ENCODE measurements at regions not wholly inside any gene's neighbourhood (a gene's known extent, or its start where the extent isn't known, plus 50 kb on each side); places are given as distances from the start of the nearest gene placed in this dataset.
"Not testable (repeated sequence)": the region's sequence is repeated elsewhere in the genome, so short reads cannot be mapped to it uniquely, and the experiment has no call there.

- no peak for DNase-seq
These were observed 540.9 kb upstream of the SGCD start for GRCh38 chr5:155786108-155786507.

GRCh38 chr5:155792873-155793272 lies 534.1 kb upstream of the SGCD start:
- no peak for DNase-seq

DNA sequence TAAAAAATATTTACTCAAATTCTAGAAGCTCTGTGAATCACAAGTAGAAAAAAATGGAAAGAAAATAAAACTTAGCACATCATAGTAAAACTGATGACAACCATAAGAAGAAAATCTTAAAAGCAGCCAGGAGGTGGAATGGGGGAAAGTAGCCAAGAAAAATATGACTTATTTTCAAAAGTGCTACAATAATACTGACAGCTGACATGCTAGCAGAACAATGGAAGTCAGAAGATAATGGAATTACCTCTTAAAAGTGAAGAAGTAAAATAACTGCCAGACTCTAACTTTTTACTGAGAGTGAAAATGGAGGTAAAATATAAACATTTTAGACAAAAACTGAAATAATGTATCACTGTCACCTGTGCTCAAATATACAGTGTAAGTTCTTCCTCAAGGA lies 532.2 kb upstream of the SGCD start:
- DNase-seq, result peak; percentile 9

- no peak for DNase-seq
These were observed 527.7 kb upstream of the SGCD start for GRCh38 chr5:155799308-155799707.

DNA sequence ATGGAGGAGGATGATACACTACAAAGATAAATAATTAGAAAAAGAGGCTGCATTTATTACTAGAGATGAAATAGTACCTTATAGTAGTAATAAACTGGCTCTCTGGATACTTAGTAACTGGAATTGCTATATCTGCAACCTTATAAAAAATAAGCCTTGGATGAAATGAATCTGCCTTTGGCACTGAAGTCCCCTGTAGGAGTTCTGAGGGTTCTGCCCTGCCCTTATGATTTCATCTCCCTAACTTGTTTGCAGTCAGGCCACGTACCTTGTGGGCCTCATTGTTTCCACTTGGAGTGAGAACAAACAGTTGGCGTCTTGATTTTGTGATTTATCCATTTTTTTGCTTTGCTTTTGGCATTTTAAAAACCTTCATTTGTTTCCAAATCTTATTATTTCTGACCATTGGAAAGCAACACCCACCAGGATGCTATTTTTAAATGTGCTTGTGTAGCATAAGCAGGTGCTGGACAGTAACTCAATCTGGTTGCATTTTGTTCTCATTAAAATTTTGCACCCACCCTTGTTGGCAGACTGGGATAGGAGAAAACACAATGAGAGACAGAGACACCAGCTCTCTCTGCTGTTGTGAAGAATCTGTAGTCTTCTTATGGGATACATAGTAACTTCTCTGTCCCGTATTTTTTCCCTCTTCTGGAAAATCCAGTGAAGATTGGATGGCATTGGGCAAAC lies 518.9 kb upstream of the SGCD start:
- DNase-seq, result no peak

GRCh38 chr5:155815248-155815647 lies 511.7 kb upstream of the SGCD start:
- no peak for DNase-seq

DNA sequence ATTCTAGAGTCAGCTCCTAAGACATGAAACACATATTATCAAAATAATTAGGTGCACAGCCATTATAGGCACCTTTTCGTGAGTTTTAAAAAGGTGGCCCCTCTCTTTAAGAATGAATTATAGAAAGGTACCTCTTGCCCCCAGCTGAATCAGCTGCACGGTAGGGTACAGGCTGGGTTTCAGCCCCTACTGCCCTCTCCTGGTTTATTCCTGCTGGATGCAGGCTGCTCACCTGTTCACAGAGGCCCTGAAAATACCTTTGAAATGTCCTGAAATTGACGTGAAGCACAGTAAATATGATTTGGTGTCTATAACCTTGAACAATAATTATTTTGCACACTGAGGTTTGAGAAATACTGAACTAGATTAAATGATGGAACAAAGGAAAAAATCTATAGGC lies 504.8 kb upstream of the SGCD start:
- no peak for DNase-seq

- peak; percentile 25 for DNase-seq
These were observed 500.1 kb upstream of the SGCD start for GRCh38 chr5:155826611-155827507.

DNA sequence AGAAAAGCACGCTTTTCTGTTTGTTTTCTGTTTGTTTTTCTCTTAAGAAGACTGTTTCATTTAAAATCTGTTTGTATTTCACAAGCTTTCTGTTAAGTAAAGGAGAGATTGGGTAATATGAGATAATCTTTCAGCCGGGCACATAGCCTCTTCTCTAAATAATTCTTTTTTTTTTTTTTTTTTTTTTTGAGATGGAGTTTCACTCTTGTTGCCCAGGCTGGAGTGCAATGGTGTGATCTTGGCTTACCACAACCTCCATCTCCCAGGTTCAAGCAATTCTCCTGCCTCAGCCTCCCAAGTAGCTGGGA lies 499.5 kb upstream of the SGCD start:
- DNase-seq, result not testable (repeated sequence)

- no peak for DNase-seq
These were observed 499.0 kb upstream of the SGCD start for GRCh38 chr5:155827949-155828348.

GRCh38 chr5:155831491-155831890 lies 495.5 kb upstream of the SGCD start:
- no peak for DNase-seq

GRCh38 chr5:155833287-155833686 lies 493.7 kb upstream of the SGCD start:
- DNase-seq, result peak; percentile 29

DNA sequence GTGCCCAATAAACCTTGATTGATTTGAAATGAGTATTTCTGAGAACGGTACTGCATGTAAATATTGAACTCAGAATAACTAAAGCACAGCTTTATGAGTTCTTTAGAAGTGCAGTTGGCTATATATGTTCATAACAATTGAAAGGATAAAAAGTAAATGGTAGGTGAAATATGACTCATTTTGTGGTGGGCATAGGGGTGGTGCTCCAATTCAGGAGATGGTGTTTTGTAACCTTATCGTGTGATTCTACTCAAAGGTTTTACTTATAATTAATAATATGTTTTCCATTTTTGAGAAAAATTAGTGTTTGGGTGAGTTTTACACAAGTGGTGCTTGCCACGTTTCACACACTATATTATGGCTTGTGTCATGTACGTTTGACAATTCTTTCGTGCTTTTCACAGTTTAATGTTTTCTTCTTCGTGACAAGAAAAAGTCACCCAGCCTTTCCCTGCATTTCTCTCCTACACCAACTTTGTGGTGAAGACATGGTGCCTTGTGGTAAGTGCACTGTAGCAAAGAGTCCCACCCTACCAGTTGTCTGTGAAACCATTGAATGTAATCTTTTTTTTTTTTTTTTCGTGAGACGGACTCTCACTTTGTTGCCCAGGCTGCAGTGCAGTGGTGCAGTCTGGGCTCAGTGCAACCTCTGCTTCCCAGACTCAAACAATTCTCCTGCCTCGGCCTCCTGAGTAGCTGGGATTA lies 492.5 kb upstream of the SGCD start:
- DNase-seq, result no peak

GRCh38 chr5:155836089-155836803 lies 490.7 kb upstream of the SGCD start:
- no peak for DNase-seq

- no peak for DNase-seq
These were observed 488.6 kb upstream of the SGCD start for GRCh38 chr5:155838394-155838793.

DNA sequence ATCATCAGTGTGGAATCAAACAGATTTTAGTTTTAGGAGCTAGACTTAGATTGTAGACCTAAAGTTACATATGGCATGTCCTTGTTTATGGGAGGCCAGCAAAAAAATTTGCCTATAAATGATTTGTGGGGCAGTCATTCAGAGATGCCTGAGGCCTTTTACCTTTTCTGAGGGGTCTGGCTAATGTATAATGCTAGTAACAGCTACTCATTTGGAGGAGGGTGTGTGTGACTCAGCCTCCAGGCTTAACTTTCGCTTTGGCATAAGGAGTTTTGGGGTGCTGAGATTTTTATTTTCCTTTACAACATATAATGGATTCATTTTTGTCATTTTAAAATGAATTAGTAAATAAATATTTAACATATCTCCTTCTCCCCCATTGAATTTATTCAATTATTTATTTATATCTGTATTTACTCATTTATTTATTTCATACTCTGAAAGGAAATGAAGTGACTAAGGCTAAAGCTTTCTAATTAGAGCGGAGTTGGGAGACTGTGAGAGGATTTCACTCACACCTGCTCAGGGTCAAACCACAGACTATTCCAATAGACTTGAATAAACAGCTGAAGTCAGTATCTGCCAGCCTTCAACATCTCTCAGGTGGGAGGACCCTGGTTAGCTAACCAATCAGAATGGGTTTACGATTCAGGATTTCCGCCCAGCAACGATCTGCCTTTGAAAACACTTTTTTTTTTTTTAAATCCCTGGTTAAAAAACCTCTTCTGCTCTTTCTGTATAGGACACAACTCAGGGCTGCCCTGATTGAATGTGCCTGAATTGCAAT lies 487.5 kb upstream of the SGCD start:
- peak; percentile 8 for DNase-seq

GRCh38 chr5:155844542-155844941 lies 482.4 kb upstream of the SGCD start:
- DNase-seq, result peak; percentile 13

DNA sequence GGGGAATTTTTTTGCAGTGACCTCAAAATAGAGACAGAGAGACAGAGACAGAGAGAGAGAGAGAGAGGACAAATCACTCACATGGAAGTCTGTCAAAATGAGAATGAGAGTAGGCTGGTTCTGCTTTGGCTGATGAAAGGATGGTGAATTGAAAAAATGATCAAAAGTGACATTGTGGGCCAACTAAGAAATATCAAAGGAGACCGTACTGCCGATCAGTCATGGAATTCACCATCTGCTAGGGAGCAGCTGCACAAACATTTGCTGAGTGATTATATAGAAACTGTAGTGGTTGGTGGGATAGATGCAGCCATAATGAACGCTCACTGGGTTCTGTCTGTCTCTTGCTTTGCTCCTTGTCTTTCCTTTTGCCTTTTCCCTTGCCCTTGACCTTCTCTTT lies 476.6 kb upstream of the SGCD start:
- DNase-seq, result no peak

- DNase-seq, result no peak
These were observed 460.0 kb upstream of the SGCD start for GRCh38 chr5:155866971-155867370.

DNA sequence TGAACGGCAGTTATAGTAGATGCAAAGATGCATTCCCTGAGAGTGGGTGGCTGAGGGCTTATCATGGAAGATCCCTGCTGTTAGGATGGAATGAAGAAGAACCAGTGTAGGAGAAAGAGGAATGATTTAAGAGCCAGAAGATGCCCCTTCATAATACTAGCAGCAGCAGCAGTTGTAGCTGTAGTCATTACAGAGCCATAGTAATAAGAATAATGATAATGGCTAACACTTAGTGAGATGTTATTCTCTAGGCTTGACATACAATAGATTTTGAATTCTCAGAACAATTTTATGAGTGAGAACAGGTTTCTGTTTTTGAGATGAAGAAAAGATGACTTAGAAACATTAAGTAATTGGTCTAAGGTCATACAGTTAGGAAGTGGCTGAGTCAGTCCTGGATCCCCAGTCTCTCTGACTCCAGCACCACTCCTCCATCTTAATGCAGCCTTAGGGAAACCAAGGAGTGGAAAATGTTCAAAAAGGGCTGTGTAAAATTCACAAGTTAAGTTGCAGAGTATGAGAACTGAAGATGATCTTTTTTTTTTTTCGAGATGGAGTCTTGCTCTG lies 459.4 kb upstream of the SGCD start:
- no peak for DNase-seq

DNA sequence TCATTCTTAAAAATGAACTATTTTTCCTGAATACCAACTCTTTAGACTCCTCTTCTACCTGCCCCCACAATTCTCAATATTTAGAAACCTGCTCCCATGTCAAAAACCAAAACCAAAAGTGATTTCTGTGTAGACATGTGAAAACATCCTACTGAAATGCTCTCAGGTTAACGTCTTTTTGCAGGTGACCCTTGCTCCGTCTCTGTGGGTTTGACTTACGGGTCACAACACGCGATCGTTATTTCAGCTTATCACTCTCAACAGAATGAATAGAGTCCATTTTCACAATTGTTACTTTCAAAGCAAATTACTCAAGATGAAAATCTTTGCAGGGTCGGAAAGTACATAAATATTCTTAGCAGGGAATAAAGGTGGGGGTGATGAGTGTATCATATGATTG lies 456.3 kb upstream of the SGCD start:
- DNase-seq, result no peak

DNA sequence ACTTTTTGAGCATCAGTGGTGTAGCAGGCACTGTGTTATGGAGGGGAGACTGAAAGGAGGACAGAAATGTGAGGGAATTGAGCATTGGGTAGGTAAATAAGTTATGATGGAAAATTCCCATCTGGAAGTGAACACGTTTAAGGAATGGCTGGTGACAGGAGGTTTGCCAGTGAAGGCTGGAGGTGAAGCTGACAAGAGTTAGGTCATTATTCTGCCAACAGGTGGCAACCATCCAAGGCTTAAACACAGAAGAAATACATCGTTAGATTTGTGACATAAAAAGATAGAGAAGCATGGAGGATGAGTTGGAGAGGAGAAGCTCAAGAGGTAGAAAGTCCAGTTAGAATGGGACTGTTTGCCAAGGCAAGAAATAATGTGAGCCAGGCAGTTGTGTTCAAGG lies 455.3 kb upstream of the SGCD start:
- DNase-seq, result no peak

Measured in fibroblast of skin of right quadriceps (primary cell).